ENCODE measurements at regions not wholly inside any gene's neighbourhood (a gene's known extent, or its start where the extent isn't known, plus 50 kb on each side); places are given as distances from the start of the nearest gene placed in this dataset.

DNA sequence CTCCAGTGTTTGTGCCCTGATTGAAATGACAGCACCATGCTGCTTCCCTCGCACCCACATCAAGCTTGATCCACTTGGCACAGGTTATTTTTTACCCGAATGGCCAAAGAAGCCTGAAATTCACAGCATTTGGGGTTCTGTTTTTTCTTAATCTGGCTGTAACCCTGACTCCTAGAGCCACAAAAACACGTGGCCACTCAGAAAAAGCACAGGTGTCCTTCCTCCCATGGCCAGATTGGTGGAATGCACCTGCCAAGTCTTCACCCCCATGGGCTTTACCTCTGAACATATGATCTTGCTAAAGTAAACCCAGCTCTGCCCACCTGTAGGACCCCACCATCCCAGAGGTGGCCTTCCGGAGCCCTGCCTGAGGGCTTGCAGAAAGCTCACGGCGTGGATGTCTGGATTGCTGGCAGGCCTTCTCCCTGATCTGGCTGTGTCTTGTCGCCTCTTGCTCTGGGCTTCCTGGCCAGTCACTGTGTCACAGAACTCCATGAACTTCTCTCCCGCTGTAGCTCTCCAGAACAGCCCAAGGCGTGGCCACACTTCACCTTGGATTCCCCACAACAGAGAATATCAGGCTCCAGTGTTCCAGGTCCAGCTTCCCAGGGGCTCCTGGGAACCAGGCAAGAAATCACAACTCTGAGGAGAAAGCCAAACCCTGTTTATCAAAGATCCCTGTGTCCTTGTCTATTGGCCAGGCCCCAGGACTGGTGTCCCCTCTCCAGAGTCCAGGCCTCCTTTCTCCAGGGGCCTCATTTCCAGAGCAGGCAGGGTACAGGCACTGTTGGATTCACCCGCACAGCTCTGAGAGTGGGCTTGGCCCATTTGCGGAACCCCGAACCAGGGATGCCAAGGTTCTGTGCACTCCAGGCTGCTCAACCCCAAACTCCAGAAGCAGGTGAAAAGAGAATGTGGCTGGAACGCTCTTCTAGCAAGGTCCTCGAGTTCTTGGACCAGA lies 272.5 kb downstream of the SYK start:
- TF ChIP-seq, protein P1, sequence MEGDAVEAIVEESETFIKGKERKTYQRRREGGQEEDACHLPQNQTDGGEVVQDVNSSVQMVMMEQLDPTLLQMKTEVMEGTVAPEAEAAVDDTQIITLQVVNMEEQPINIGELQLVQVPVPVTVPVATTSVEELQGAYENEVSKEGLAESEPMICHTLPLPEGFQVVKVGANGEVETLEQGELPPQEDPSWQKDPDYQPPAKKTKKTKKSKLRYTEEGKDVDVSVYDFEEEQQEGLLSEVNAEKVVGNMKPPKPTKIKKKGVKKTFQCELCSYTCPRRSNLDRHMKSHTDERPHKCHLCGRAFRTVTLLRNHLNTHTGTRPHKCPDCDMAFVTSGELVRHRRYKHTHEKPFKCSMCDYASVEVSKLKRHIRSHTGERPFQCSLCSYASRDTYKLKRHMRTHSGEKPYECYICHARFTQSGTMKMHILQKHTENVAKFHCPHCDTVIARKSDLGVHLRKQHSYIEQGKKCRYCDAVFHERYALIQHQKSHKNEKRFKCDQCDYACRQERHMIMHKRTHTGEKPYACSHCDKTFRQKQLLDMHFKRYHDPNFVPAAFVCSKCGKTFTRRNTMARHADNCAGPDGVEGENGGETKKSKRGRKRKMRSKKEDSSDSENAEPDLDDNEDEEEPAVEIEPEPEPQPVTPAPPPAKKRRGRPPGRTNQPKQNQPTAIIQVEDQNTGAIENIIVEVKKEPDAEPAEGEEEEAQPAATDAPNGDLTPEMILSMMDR (IDR thresholded peaks at IDR 0.05 in 8 of 11, conservative IDR thresholded peaks at IDR 0.05 in 3 of 11), result no peak
- TF ChIP-seq POLR2A (IDR thresholded peaks at IDR 0.05) (no peak), POLR2AphosphoS5 (IDR thresholded peaks at IDR 0.05) (no peak)
